Activated CD8-positive, alpha-beta T cell treated with anti-CD3 and anti-CD28 coated beads, Interleukin-2, amount 10 ng/mL, durations not matched to agents 7 days and 5 days (primary cell): ENCODE measurements at regions not wholly inside any gene's neighbourhood (a gene's known extent, or its start where the extent isn't known, plus 50 kb on each side); places are given as distances from the start of the nearest gene placed in this dataset.

Experiments
- ATAC-seq: fragments of 150-1000 bp; cut with Tn5 transposase; one replicate; pipeline ENCODE4 v1.10.0; 2021; ENCODE audit warnings: moderate library complexity
- CTCF ChIA-PET: fragments of 350-600 bp; sonication (Branson Sonifier 250); formaldehyde crosslinking; loops from one replicate; lab custom pipeline; 2021; ENCODE audit warnings: antibody characterized with exemption; lab: Charles Lee
- POLR2A ChIA-PET: fragments of 350-600 bp; sonication (Branson Sonifier 250); formaldehyde crosslinking; loops from one replicate; lab custom pipeline; 2021; ENCODE audit warnings: antibody characterized with exemption; lab: Charles Lee
- DNase-seq: peaks from one replicate; pipeline ENCODE4 v3.0.0-alpha.2; 2020
- H3K27ac Mint-ChIP-seq: one replicate; pipeline ENCODE4 v1.8.0; 2021; ENCODE audit warnings: mild to moderate bottlenecking, mixed read lengths
- H3K27me3 Mint-ChIP-seq: one replicate; pipeline ENCODE4 v1.8.0; 2021; ENCODE audit warnings: low read depth, mixed read lengths
- H3K36me3 Mint-ChIP-seq: one replicate; pipeline ENCODE4 v1.8.0; 2021; ENCODE audit warnings: low read depth, mixed read lengths
- H3K4me1 Mint-ChIP-seq: one replicate; pipeline ENCODE4 v1.8.0; 2021; ENCODE audit warnings: low read depth, mixed read lengths
- H3K4me3 Mint-ChIP-seq: one replicate; pipeline ENCODE4 v1.8.0; 2021; ENCODE audit warnings: mild to moderate bottlenecking, mixed read lengths
- H3K9me3 Mint-ChIP-seq: one replicate; pipeline ENCODE4 v1.8.0; 2022; ENCODE audit warnings: mixed read lengths; ENCODE audit not compliant: insufficient read depth

GRCh38 chr9:91154686-91155085 is 207.0 kb downstream of the AUH start:
- Mint-ChIP-seq H3K27ac (peak overlapping the region; percentile 3), H3K9me3 (peaks cover 21% of the 10 kb centered on the region), H3K4me3 (no peak overlapping the region), H3K4me1 (peaks cover 89% of the 10 kb centered on the region), H3K36me3 (peaks cover 71% of the 10 kb centered on the region), H3K27me3 (no peaks in the 10 kb centered on the region)
- DNase-seq (peak; percentile 19), ATAC-seq (no peak)
- ChIA-PET CTCF (interaction anchor here (1.1 kb wide), 1 partner anchor 9 kb away, joined by 5 read pairs; no protein-coding TSS in a partner anchor), POLR2A (no interaction called here)

- no peak overlapping the region for H3K27ac Mint-ChIP-seq
- H3K4me3 Mint-ChIP-seq, result no peak overlapping the region
- H3K9me3 Mint-ChIP-seq, result peaks cover 18% of the 10 kb centered on the region
- no peak for ATAC-seq
- peaks cover 66% of the 10 kb centered on the region for H3K36me3 Mint-ChIP-seq
- H3K27me3 Mint-ChIP-seq, result no peaks in the 10 kb centered on the region
- ChIA-PET POLR2A (no interaction called here), CTCF (interaction anchor here (0.9 to 1.1 kb wide), 2 partner anchors 9 to 36 kb away, joined by 3 to 4 read pairs; no protein-coding TSS in a partner anchor)
- peaks cover 87% of the 10 kb centered on the region for H3K4me1 Mint-ChIP-seq
- peak; percentile 20 for DNase-seq
These were observed 206.5 kb downstream of the AUH start for GRCh38 chr9:91155181-91155580.

- ChIA-PET POLR2A (no interaction called here), CTCF (interaction anchor here (0.9 to 1.1 kb wide), 2 partner anchors 10 to 37 kb away, joined by 3 to 4 read pairs; no protein-coding TSS in a partner anchor)
- DNase-seq (peak; percentile 20), ATAC-seq (no peak)
- Mint-ChIP-seq H3K27me3 (no peaks in the 10 kb centered on the region), H3K27ac (peak overlapping the region; percentile 60), H3K4me1 (peaks cover 83% of the 10 kb centered on the region), H3K36me3 (peaks cover 60% of the 10 kb centered on the region), H3K4me3 (no peak overlapping the region), H3K9me3 (peaks cover 17% of the 10 kb centered on the region)
These were observed 205.9 kb downstream of the AUH start for GRCh38 chr9:91155746-91156376.

GRCh38 chr9:91156451-91157234 is 205.1 kb downstream of the AUH start:
- DNase-seq, result peak; percentile 22
- ChIA-PET CTCF (no interaction called here), POLR2A (no interaction called here)
- Mint-ChIP-seq H3K4me1 (peaks cover 83% of the 10 kb centered on the region), H3K36me3 (peaks cover 60% of the 10 kb centered on the region), H3K27ac (peak overlapping the region; percentile 66), H3K9me3 (peaks cover 17% of the 10 kb centered on the region), H3K4me3 (no peak overlapping the region), H3K27me3 (no peaks in the 10 kb centered on the region)
- no peak for ATAC-seq

- no peak overlapping the region for H3K27ac Mint-ChIP-seq
- CTCF ChIA-PET, result no interaction called here
- ATAC-seq, result no peak
- H3K4me3 Mint-ChIP-seq, result no peak overlapping the region
- H3K27me3 Mint-ChIP-seq, result no peaks in the 10 kb centered on the region
- H3K36me3 Mint-ChIP-seq, result peaks cover 53% of the 10 kb centered on the region
- peaks cover 17% of the 10 kb centered on the region for H3K9me3 Mint-ChIP-seq
- no peak for DNase-seq
- POLR2A ChIA-PET, result interaction anchor here (0.8 to 1.2 kb wide), 2 partner anchors 16 to 266 kb away, joined by 3 to 4 read pairs; partner anchors contain the start of gene NFIL3
- peaks cover 83% of the 10 kb centered on the region for H3K4me1 Mint-ChIP-seq
These were observed 203.8 kb downstream of the AUH start for GRCh38 chr9:91157883-91158282.

GRCh38 chr9:91158286-91158685 is 203.4 kb downstream of the AUH start:
- Mint-ChIP-seq H3K4me1 (peaks cover 82% of the 10 kb centered on the region), H3K9me3 (peaks cover 17% of the 10 kb centered on the region)

GRCh38 chr9:91158946-91159345 is 202.8 kb downstream of the AUH start:
- peaks cover 85% of the 10 kb centered on the region for H3K4me1 Mint-ChIP-seq
- ATAC-seq (no peak), DNase-seq (no peak)
- ChIA-PET CTCF (interaction anchor here (0.8 kb wide), 1 partner anchor 22 kb away, joined by 4 read pairs; no protein-coding TSS in a partner anchor), POLR2A (interaction anchor here (0.6 to 1.2 kb wide), 2 partner anchors 17 to 88 kb away, joined by 3 to 4 read pairs; no protein-coding TSS in a partner anchor)
- no peak overlapping the region for H3K4me3 Mint-ChIP-seq
- H3K36me3 Mint-ChIP-seq, result peaks cover 45% of the 10 kb centered on the region
- peak overlapping the region; percentile 57 for H3K27ac Mint-ChIP-seq
- H3K27me3 Mint-ChIP-seq, result no peaks in the 10 kb centered on the region
- peaks cover 15% of the 10 kb centered on the region for H3K9me3 Mint-ChIP-seq

More at GRCh38 chr9:91158286-91158685, 203.4 kb downstream of the AUH start:
- Mint-ChIP-seq H3K36me3 (peaks cover 49% of the 10 kb centered on the region), H3K27ac (no peak overlapping the region), H3K4me3 (no peak overlapping the region), H3K27me3 (no peaks in the 10 kb centered on the region)
- DNase-seq (no peak), ATAC-seq (no peak)
- CTCF ChIA-PET, result interaction anchor here (0.8 kb wide), 1 partner anchor 23 kb away, joined by 4 read pairs; no protein-coding TSS in a partner anchor
- POLR2A ChIA-PET, result interaction anchor here (0.6 to 1.2 kb wide), 2 partner anchors 17 to 87 kb away, joined by 3 to 4 read pairs; no protein-coding TSS in a partner anchor

- Mint-ChIP-seq H3K4me3 (peak overlapping the region; percentile 18), H3K27me3 (no peaks in the 10 kb centered on the region), H3K9me3 (peaks cover 9% of the 10 kb centered on the region), H3K27ac (peak overlapping the region; percentile 57), H3K36me3 (peaks cover 37% of the 10 kb centered on the region), H3K4me1 (peaks cover 86% of the 10 kb centered on the region)
- POLR2A ChIA-PET, result interaction anchor here (1.3 kb wide), 1 partner anchor 28 kb away, joined by 4 read pairs; no protein-coding TSS in a partner anchor
- ATAC-seq (no peak), DNase-seq (no peak)
- CTCF ChIA-PET, result no interaction called here
These were observed 202.0 kb downstream of the AUH start for GRCh38 chr9:91159664-91160121.

GRCh38 chr9:91160181-91160580 is 201.5 kb downstream of the AUH start:
- no peak for ATAC-seq
- peaks cover 7% of the 10 kb centered on the region for H3K9me3 Mint-ChIP-seq
- DNase-seq, result no peak
- CTCF ChIA-PET, result no interaction called here
- no peak overlapping the region for H3K4me3 Mint-ChIP-seq
- peaks cover 33% of the 10 kb centered on the region for H3K36me3 Mint-ChIP-seq
- H3K27me3 Mint-ChIP-seq, result no peaks in the 10 kb centered on the region
- no peak overlapping the region for H3K27ac Mint-ChIP-seq
- peaks cover 86% of the 10 kb centered on the region for H3K4me1 Mint-ChIP-seq
- POLR2A ChIA-PET, result interaction anchor here (1.3 to 1.8 kb wide), 2 partner anchors 29 to 32 kb away, joined by 3 to 4 read pairs; no protein-coding TSS in a partner anchor

- ChIA-PET POLR2A (interaction anchor here (1.3 to 1.8 kb wide), 2 partner anchors 29 to 31 kb away, joined by 3 to 4 read pairs; no protein-coding TSS in a partner anchor), CTCF (interaction anchor here (5.4 kb wide), 2 partner anchors 9 to 15 kb away, joined by 36 to 47 read pairs; no protein-coding TSS in a partner anchor)
- peaks cover 26% of the 10 kb centered on the region for H3K36me3 Mint-ChIP-seq
These were observed 200.9 kb downstream of the AUH start for GRCh38 chr9:91160599-91161464.

More at GRCh38 chr9:91160599-91161464, 200.9 kb downstream of the AUH start:
- Mint-ChIP-seq H3K27ac (peak overlapping the region; percentile 96), H3K9me3 (peaks cover 6% of the 10 kb centered on the region), H3K4me1 (peaks cover 85% of the 10 kb centered on the region), H3K4me3 (peak overlapping the region; percentile 80), H3K27me3 (no peaks in the 10 kb centered on the region)
- DNase-seq (no peak), ATAC-seq (no peak)
